Endothelial cell of umbilical vein (primary cell): ENCODE measurements at regions not wholly inside any gene's neighbourhood (a gene's known extent, or its start where the extent isn't known, plus 50 kb on each side); places are given as distances from the start of the nearest gene placed in this dataset.

Source experiments
- BruUV-seq: library from RNA; stranded (reverse); fragments of 400-500 nt; replicated peaks from 2 replicates; lab custom pipeline; 2021; lab: Mats Ljungman, UMichigan
- CTCF ChIA-PET: fragments of 300-600, 350-600 bp; sonication (Branson Sonifier 250); formaldehyde crosslinking; loops from one replicate; lab custom pipeline; 2021; ENCODE audit warnings: antibody characterized with exemption, inconsistent platforms; lab: Charles Lee
- POLR2A ChIA-PET: fragments of 300-600, 350-600 bp; sonication (Branson Sonifier 250); formaldehyde crosslinking; loops from one replicate; lab custom pipeline; 2021; ENCODE audit warnings: antibody characterized with exemption, inconsistent platforms; lab: Charles Lee
- DNase-seq: peaks from one replicate; pipeline ENCODE4 v3.0.0-alpha.2; 2011; ENCODE audit warnings: low read depth, low spot score
- FAIRE-seq: peaks from 2 replicates; lab custom pipeline; 2011; peaks lifted over from hg19 to GRCh38; lab: Jason Lieb, UNC
- H2AFZ ChIP-seq: 2 replicates; pipeline ENCODE4 v1.6.0; 2012; ENCODE audit warnings: low read depth, low read length, control low read depth, inconsistent platforms
- H3K27ac ChIP-seq: 2 replicates; pipeline ENCODE4 v1.5.1; 2011; ENCODE audit warnings: low read depth, mild to moderate bottlenecking, control low read depth, low read length, moderate library complexity; ENCODE audit not compliant: insufficient read depth
- H3K27me3 ChIP-seq, 2 experiments: 2 replicates each; pipeline versions ENCODE4 v1.6.0 to v1.6.1; 2011; ENCODE audit warnings: low read length in 2 of 2, mixed read lengths in 1 of 2; ENCODE audit not compliant: control insufficient read depth in 2 of 2, insufficient read depth in 2 of 2
- H3K36me3 ChIP-seq, 2 experiments: 2 replicates in 1 of 2; 3 replicates in 1 of 2; pipeline ENCODE4 v1.5.1; 2011; ENCODE audit warnings: low read length in 2 of 2, mild to moderate bottlenecking in 1 of 2, moderate library complexity in 1 of 2; ENCODE audit not compliant: control insufficient read depth in 2 of 2, insufficient read depth in 2 of 2; ENCODE audit errors: extremely low read depth in 1 of 2
- H3K4me1 ChIP-seq: 3 replicates; pipeline ENCODE4 v1.5.1; 2011; ENCODE audit warnings: mild to moderate bottlenecking, low read length; ENCODE audit not compliant: control insufficient read depth, insufficient read depth; ENCODE audit errors: extremely low read depth
- H3K4me2 ChIP-seq: 2 replicates; pipeline ENCODE4 v1.6.1; 2011; ENCODE audit warnings: low read length, control low read depth, mixed read lengths; ENCODE audit not compliant: insufficient read depth
- H3K4me3 ChIP-seq, 3 experiments: fragments of 200-600 bp in 1 of 3; sonication (generic), shearing (Covaris generic) in 1 of 3; replicated peaks in 1 of 3; 2 replicates each; pipeline ENCODE4 v1.5.1; 2011 to 2016; ENCODE audit warnings: control low read depth in 3 of 3, low read length in 3 of 3, mild to moderate bottlenecking in 2 of 3, inconsistent platforms in 1 of 3, low read depth in 1 of 3, moderate library complexity in 1 of 3; ENCODE audit not compliant: insufficient read depth in 1 of 3
- H3K79me2 ChIP-seq: 2 replicates; pipeline ENCODE4 v1.6.0; 2012; ENCODE audit warnings: low read length, inconsistent platforms; ENCODE audit not compliant: control insufficient read depth, insufficient read depth
- H3K9ac ChIP-seq: replicated peaks from 2 replicates; pipeline ENCODE3; 2011; ENCODE audit warnings: low read length, control low read depth; ENCODE audit not compliant: insufficient read depth; ENCODE audit errors: extremely low read depth
- H3K9me1 ChIP-seq: replicated peaks from 3 replicates; pipeline ENCODE4 v1.6.0; 2011; ENCODE audit warnings: mild to moderate bottlenecking, low read length; ENCODE audit not compliant: control insufficient read depth, insufficient read depth; ENCODE audit errors: extremely low read depth
- H3K9me3 ChIP-seq: replicated peaks from 2 replicates; pipeline ENCODE4 v1.5.1; 2012; ENCODE audit warnings: low read length, inconsistent platforms; ENCODE audit not compliant: control insufficient read depth, insufficient read depth
- H4K20me1 ChIP-seq: replicated peaks from 2 replicates; pipeline ENCODE3; 2011; ENCODE audit warnings: mild to moderate bottlenecking, low read length; ENCODE audit not compliant: control insufficient read depth, insufficient read depth; ENCODE audit errors: extremely low read depth
- CTCF ChIP-seq, 2 donors: IDR thresholded peaks; 1 replicate in 1 of 2; 2 replicates in 1 of 2; pipeline ENCODE4 v1.5.1; 2011; ENCODE audit warnings: low read length in 2 of 2, mild to moderate bottlenecking in 2 of 2, moderate library complexity in 2 of 2, control low read depth in 1 of 2, inconsistent platforms in 1 of 2, low read depth in 1 of 2; ENCODE audit not compliant: insufficient read depth in 1 of 2; ENCODE audit errors: extremely low read depth in 1 of 2
- EZH2 ChIP-seq: IDR thresholded peaks from 2 replicates; pipeline ENCODE4 v1.6.1; 2012; ENCODE audit warnings: borderline replicate concordance, low read depth, mild to moderate bottlenecking, moderate library complexity, low read length, inconsistent platforms; ENCODE audit not compliant: severe bottlenecking
- FOS ChIP-seq: IDR thresholded peaks from 2 replicates; pipeline ENCODE4 v1.6.1; 2011; ENCODE audit warnings: mild to moderate bottlenecking, low read length, moderate library complexity, borderline replicate concordance; ENCODE audit not compliant: insufficient read depth
- GATA2 ChIP-seq: IDR thresholded peaks from 2 replicates; pipeline ENCODE4 v1.7.0; 2011; ENCODE audit warnings: low read depth, mild to moderate bottlenecking, moderate library complexity, mixed read lengths, low read length; ENCODE audit not compliant: insufficient read length, insufficient read depth
- JUN ChIP-seq: IDR thresholded peaks from 2 replicates; pipeline ENCODE4 v1.6.1; 2011; ENCODE audit warnings: borderline replicate concordance, low read depth; ENCODE audit not compliant: insufficient read length, insufficient read depth
- MAX ChIP-seq: IDR thresholded peaks from 2 replicates; pipeline ENCODE4 v1.6.1; 2011; ENCODE audit not compliant: insufficient read depth, insufficient read length
- MYC ChIP-seq: IDR thresholded peaks from one replicate; pipeline ENCODE4 v1.6.1; 2011; ENCODE audit warnings: mild to moderate bottlenecking, low read depth, low read length
- POLR2A ChIP-seq: IDR thresholded peaks from 2 replicates; pipeline ENCODE4 v1.6.1; 2012; ENCODE audit warnings: low read depth, mild to moderate bottlenecking, control low read depth, low read length
- POLR2AphosphoS5 ChIP-seq: IDR thresholded peaks from 2 replicates; pipeline ENCODE4 v1.6.1; 2012; ENCODE audit warnings: low read depth, mild to moderate bottlenecking, control low read depth, low read length, moderate library complexity; ENCODE audit not compliant: insufficient read depth
- dilution Hi-C: fragments of 300-500 bp; cut with MboI; formaldehyde crosslinking; loops from one replicate; pipeline ENCODE4 v1.15.0; 2019; ENCODE audit warnings: low sequenced_read_pairs; ENCODE audit not compliant: extremely low pct_ligation_motif_present
- intact Hi-C: fragments of 100-400 bp; cut with micrococcal nuclease; formaldehyde crosslinking; loops from one replicate; pipeline ENCODE4 v1.10.0; 2022

- no TSS peak for BruUV-seq
- CTCF ChIA-PET: no interaction called here
- dilution Hi-C loops: no loop called here
Observed at GRCh38 chr12:84653482-84653881, 259.1 kb downstream of the SLC6A15 start.

More at GRCh38 chr12:84653482-84653881, 259.1 kb downstream of the SLC6A15 start:
- no peaks in the 10 kb centered on the region for H4K20me1 ChIP-seq
- DNase-seq: no peak
- H3K4me3 ChIP-seq: no peak overlapping the region
- H3K27me3 ChIP-seq: no peaks in the 10 kb centered on the region
- intact Hi-C loops: no loop called here
- POLR2A ChIA-PET: no interaction called here
- H3K9ac ChIP-seq: no peak overlapping the region
- H2AFZ ChIP-seq: no peak overlapping the region
- H3K36me3 ChIP-seq: no peaks in the 10 kb centered on the region
- no peak overlapping the region for H3K4me2 ChIP-seq
- no peak for TF ChIP-seq MAX
- TF ChIP-seq POLR2AphosphoS5: no peak
- TF ChIP-seq JUN: no peak
- no peak for TF ChIP-seq GATA2
- TF ChIP-seq CTCF (IDR thresholded peaks at IDR 0.05; ENCODE audit: extremely low read depth in 1 of 2, insufficient read depth in 1 of 2, low read depth in 1 of 2, low read length in 2 of 2): no peak
- TF ChIP-seq FOS: no peak
- no peak for TF ChIP-seq EZH2
- TF ChIP-seq POLR2A: no peak
- no peak for TF ChIP-seq MYC
- FAIRE-seq: no peak
- no peaks in the 10 kb centered on the region for H3K4me1 ChIP-seq
- no peaks in the 10 kb centered on the region for H3K9me3 ChIP-seq
- no peak overlapping the region for H3K27ac ChIP-seq
- no peaks in the 10 kb centered on the region for H3K79me2 ChIP-seq
- no peaks in the 10 kb centered on the region for H3K9me1 ChIP-seq
